PC-3 (cell line): ENCODE measurements at regions not wholly inside any gene's neighbourhood (a gene's known extent, or its start where the extent isn't known, plus 50 kb on each side); places are given as distances from the start of the nearest gene placed in this dataset.

Source experiments
- CTCF ChIP-seq: fragments of 300-600 bp; sonication (generic); conservative IDR thresholded peaks from 2 replicates; pipeline ENCODE4 v1.5.1; 2017; ENCODE audit warnings: antibody characterized with exemption, low read depth, mild to moderate bottlenecking, low read length
- EZH2 ChIP-seq: fragments of 300-600 bp; sonication (generic); IDR thresholded peaks from one replicate; pipeline ENCODE4 v1.6.1; 2017; ENCODE audit warnings: antibody characterized with exemption, mild to moderate bottlenecking, low read length; ENCODE audit not compliant: unreplicated experiment

GRCh38 chr13:24090049-24090448, 70.5 kb upstream of the SPATA13 start:
- TF ChIP-seq CTCF (no peak), EZH2 (no peak)
